Renal cortical epithelial cell (primary cell): ENCODE measurements at regions not wholly inside any gene's neighbourhood (a gene's known extent, or its start where the extent isn't known, plus 50 kb on each side); places are given as distances from the start of the nearest gene placed in this dataset.
"Not testable (repeated sequence)": the region's sequence is repeated elsewhere in the genome, so short reads cannot be mapped to it uniquely, and the experiment has no call there.

ENCODE experiments used
- DNase-seq: peaks from one replicate; pipeline ENCODE4 v3.0.0-alpha.2; 2011; ENCODE audit warnings: low read depth

- not testable (repeated sequence) for DNase-seq
These were observed 63.5 kb downstream of the UNC93B1 start for GRCh38 chr11:67940440-67940839.

DNA sequence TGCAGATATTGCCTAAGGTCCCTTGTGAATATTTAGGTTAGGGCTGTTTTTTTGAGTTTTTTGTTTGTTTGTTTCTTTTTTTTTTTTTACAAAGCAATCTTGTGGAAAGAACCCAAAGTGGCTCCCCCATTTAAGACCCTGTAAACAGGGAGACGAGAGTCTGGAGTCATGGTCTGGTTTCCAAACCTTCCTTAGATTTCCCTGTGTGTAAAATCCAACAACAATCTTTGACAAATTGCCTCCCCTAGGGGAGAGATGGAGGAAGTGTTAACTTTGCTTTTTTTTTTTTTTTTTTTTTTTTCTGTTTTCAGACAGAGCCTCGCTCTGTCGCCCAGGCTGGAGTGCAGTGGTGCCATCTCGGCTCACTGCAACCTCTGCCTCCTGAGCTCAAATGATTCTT, 64.9 kb downstream of the UNC93B1 start:
- not testable (repeated sequence) for DNase-seq

- DNase-seq: not testable (repeated sequence)
These were observed 65.5 kb downstream of the UNC93B1 start for GRCh38 chr11:67938371-67938770.

DNA sequence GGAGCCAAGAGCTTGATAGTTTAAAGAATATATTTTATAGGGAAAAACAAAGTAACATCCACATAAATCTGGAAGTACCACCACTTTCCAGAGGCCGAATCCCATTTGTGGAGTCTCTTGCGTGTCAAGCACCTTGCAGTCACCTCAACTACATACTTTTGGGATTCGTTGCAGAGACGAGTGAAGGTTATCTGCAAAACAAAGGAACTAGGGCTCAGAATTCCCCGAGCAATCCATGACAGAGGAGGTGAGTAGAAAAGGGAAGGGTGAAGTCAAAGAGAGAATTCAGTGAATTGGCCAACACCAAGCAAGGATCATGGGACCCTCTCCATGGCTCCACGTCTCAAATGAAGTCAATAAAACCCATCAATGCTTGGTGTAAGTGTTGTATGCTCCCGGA, 80.3 kb downstream of the UNC93B1 start:
- DNase-seq: not testable (repeated sequence)

DNA sequence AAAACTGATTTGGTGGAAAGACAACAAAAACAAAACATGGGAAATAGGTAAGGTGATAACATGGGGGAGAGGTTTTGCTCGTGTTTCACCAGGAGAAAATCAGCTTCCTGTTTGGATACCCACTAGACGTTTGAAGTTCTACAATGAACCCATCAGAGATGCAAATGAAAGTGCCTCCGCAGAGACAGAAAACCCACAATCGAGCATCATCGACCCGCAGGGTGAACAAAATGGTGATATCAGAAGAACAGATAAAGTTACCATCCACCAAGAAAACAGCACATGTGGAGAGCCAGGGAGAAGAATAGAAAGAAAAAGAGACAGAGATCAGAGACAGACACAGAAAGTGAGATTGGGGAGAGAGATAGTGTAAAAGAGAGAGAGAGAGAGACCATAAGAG, 83.4 kb downstream of the UNC93B1 start:
- DNase-seq: not testable (repeated sequence)

- not testable (repeated sequence) for DNase-seq
These were observed 91.7 kb downstream of the UNC93B1 start for GRCh38 chr11:67912184-67912583.

DNA sequence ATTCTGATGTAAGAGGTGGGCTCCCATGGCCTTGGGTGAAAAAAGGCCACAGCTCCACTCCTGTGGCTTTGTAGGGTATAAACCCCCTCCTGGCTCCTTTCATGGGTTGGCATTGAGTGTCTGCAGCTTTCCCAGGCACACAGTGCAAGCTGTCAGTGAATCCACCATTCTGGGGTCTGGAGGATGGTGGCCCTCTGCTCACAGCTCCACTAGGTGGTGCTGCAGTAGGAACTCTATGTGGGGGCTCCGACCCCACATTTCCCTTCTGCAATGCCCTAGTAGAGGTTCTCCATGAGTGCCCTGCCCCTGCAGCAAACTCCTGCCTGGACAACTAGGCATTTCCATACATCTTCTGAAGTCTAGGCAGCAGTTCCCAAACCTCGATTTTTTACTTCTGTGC, 92.7 kb downstream of the UNC93B1 start:
- not testable (repeated sequence) for DNase-seq

DNA sequence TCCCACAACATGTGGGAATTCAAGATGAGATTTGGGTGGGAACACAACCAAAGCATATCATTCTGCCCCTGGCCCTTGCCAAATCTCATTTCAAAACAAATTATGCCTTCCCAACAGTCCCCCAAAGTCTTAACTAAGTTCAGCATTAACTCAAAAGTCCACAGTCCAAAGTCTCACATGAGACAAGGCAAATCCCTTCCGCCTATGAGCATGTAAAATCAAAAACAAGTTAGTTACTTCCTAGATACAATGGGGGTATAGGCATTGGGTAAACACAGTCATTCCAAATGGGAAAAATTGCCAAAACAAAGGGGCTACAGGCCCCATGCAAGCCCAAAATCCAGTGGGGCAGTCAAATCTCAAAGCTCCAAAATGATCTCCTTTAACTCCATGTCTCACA, 93.1 kb downstream of the UNC93B1 start:
- DNase-seq: not testable (repeated sequence)

DNA sequence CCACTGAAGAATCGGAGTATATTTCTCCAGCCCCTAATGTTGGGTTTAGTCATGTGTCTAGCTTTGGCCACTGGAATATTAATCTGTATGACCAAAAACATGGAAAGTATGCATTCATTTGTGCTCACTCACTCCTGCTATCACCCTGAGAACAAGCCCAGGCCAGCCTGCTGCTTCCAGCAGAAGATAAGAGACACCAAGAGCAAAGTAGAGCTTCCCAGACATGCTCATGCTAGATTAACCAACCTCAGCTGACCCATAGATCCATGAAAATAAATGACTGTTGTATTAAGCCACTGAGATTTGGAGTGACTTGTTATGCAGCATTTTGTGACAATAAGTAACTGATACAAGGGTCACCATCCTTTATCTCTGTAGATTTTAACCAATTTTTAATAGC, 96.9 kb downstream of the UNC93B1 start:
- DNase-seq: not testable (repeated sequence)

DNA sequence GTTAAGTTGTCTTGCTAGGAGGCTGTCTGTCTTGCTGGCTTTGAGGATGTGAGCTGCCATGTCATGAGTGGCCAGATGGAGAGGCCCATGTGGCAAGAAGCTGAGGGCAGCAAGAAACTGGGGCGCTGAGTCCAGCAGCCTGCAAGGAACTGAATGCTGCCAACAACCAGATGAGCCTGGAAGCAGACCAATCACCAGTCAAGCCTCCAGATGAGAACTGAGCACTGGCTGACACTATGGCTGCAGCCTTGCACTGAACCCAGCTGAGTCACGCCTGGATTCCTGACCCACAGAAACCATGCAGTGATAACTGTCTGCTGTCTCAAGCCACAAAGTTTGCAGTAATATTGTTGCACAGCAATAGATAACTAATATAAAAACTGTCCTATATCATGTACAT, 104.4 kb downstream of the UNC93B1 start:
- DNase-seq: not testable (repeated sequence)

DNA sequence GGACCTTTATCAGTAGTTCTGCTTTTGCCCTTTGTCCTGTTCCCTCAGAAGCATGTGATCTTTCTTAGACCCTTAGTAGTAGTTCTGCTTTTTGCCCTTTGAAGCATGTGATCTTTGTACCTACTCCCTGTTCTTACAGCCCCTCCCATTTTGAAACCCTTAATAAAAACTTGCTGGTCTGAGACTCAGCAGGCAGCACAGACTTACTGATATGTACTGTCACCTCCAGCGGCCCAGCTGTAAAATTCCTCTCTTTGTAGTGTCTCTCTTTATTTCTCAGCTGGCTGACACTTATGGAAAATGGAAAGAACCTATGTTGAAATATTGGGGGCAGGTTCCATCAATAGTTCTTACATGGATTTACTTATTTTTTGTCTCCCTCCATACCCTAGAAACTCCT, 110.4 kb downstream of the UNC93B1 start:
- not testable (repeated sequence) for DNase-seq

DNA sequence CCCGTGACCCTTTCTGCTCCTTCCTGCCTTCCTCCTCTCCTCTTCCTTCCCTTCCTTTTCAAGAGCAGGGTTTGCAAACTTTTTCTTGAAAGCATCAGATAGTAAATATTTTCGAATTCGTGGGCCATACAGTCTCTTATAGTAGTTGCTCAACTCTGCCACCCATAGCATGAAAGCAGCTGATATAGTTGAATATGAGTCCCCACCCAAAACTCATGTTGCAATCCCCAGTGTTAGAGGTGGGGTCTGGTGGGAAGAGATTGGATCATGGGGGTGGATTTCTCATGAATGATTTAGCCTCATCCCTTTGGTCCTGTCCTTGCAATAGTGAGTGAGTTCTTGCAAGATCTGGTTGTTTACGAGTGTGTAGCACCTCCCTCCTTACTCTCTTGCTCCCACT, 114.3 kb downstream of the UNC93B1 start:
- not testable (repeated sequence) for DNase-seq

- not testable (repeated sequence) for DNase-seq
These were observed 115.8 kb downstream of the UNC93B1 start for GRCh38 chr11:67888056-67888455.

DNA sequence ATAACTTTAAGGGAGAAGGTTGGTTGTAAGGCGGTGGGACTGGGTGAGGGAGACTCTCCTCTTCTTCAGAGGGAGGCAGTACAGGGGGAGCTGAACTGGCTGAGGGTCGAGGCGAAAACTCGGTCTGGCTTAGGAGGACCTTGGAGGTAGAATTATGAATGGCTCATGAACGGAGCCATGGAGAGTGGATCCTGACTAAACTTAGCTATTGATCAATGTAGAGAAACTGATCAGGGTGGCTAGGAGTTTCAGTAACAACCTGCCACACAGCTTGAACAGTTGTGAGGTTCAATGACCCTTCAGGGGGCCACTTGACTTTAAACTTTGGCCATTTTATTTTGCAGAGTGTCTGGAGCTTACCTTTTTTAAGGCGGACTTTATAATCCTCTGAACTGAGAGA, 117.2 kb downstream of the UNC93B1 start:
- DNase-seq: not testable (repeated sequence)

- DNase-seq: not testable (repeated sequence)
These were observed 117.7 kb downstream of the UNC93B1 start for GRCh38 chr11:67886207-67886606.

DNA sequence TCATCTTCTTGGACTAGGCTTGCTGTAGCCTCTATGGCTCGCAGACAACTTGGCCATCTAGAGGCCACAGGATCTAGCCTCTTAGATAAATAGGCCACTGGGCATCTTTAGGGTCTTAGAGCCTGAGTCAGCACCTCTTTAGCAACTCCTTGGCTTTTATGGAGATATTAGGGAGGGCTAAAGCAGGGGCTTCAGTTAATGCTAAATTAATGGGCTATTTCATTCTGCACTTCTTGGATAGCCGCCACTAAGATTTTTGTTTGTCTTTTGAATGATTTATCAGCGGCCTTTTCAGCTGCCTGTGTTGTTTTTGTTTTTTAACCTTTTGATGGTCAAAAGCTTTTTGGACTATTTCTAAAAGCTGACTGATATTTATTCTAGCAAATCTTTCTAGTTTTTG, 118.3 kb downstream of the UNC93B1 start:
- DNase-seq: not testable (repeated sequence)

DNA sequence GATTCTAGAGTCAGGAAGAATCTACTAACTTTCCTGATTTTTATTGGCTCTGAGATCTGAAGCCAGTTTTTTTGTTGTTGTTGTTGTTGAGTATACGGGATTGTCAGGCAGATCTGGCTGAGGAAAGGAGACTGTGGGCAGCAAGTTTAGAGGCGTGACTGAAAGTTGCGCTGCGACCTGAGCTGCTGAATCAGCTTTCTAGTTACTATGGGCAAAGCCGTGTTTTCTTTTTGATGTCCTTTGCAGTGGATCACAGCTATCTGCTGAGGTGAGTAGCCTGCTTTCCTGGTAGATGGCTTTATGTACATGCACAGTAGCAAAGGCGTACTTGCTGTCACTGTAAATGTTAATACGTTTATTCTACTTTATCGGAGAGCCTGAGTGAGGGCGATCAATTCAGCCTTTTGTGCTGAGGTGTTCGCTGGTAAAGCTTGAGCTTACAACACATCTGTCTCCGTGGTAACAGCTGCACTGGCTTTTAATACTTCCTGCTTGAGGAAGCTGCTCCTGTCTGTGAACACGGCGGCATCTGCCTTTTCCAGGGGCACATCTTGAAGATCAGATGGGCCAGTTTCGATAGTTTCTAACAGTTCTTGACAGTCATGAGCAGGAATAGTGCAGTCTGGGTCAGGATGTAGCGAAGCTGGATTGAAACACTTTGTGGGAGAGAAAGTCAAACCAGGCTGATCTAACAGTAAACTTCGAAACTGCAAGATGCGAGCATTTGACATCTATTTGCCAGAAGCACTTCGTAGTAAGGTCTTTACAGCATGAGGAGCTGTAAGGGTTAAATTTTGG, 118.9 kb downstream of the UNC93B1 start:
- not testable (repeated sequence) for DNase-seq

- not testable (repeated sequence) for DNase-seq
These were observed 119.7 kb downstream of the UNC93B1 start for GRCh38 chr11:67884073-67884757.

DNA sequence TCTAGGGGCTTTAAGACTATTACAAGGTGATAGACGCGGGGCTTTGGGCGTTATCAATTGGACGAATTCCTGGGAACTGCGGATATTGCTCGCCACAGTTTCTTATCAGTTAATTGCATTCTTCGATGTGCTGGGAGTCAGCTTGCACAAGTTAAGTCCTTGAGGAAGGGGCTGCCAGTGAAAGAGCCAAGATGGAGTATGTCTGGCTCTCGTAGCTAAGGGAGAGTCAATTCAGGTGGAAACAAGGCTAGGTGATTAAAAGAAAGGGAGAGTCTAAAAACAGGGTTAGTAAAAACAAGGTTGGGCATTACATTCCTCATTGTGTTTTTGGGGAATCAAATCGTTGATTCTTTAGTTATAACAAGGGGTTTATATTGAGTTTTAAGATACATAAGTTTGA, 121.6 kb downstream of the UNC93B1 start:
- DNase-seq: not testable (repeated sequence)

DNA sequence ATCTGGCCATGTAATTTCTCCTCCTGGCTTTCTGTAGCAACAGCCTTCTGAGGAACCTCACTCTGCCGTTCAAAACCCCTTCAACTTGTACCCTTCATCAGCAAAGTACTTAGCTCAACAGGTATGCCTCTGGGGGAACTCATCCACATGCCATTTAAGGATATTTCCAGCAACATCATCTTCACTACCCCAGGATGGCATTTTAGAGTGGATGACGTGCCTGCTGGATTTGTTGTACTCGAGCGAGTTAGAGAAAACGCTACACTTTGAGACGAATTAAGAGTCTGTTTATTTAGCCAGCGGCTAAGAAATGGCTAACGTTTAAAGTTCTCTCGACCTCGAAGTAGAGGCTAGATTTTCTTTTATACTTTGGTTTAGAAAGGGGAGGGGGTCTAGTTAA, 122.1 kb downstream of the UNC93B1 start:
- not testable (repeated sequence) for DNase-seq

- DNase-seq: not testable (repeated sequence)
These were observed 123.2 kb downstream of the UNC93B1 start for GRCh38 chr11:67880594-67881196.

DNA sequence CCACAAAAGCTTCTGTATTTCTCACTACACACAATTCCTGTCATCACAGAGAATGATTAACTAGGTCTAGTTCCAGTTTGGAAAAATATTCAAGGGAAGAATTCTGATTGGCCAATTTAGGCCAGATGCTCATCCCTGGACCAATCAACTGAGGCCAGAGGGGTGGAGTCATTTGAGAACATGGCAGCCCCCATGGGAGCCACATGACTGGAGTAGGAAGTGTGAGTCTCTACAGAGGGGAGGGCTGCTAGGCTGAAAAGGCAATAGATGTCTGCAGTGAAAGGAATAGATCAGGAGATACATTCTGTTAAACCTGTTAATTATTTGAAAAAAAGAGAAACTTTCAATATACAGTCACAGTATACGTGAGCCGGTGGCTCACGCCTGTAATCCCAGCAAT, 125.2 kb downstream of the UNC93B1 start:
- DNase-seq: not testable (repeated sequence)

DNA sequence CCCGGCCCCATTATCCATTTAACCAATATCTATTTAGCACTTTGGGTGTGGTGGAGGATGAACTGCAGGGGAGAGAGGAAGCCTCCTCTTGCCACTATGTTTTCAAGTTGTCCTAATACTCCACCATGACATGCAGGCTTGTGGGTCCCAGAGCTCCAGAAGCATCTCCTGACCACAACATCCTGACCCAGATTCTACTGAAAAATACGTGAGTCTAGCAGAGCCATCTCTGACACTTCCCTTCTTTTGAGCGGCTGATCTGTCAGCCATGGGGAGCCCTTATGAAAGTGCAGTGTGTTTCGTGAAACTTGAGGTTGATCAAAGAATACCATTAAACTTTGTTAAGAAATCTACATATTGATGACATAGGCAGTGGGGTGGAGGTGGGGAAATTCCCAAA, 126.6 kb downstream of the UNC93B1 start:
- not testable (repeated sequence) for DNase-seq
